CD8-positive, alpha-beta memory T cell (primary cell): ENCODE measurements at regions not wholly inside any gene's neighbourhood (a gene's known extent, or its start where the extent isn't known, plus 50 kb on each side); places are given as distances from the start of the nearest gene placed in this dataset.

Source experiments
- CTCF ChIA-PET: fragments of 350-600 bp; sonication (Branson Sonifier 250); formaldehyde crosslinking; loops from one replicate; lab custom pipeline; 2021; ENCODE audit warnings: antibody characterized with exemption; lab: Charles Lee
- POLR2A ChIA-PET: fragments of 350-600 bp; sonication (Branson Sonifier 250); formaldehyde crosslinking; loops from one replicate; lab custom pipeline; 2021; ENCODE audit warnings: antibody characterized with exemption; lab: Charles Lee
- DNase-seq, 5 donors: peaks; one replicate each; pipeline versions ENCODE4 v3.0.0 to v3.0.0-alpha.2; 2020 to 2022; ENCODE audit warnings: mixed read lengths in 1 of 5
- H3K27ac ChIP-seq: one replicate; pipeline ENCODE4 v1.7.0; 2013; ENCODE audit warnings: low read depth, mild to moderate bottlenecking, low read length, moderate library complexity
- H3K27me3 ChIP-seq: 2 replicates; pipeline ENCODE4 v1.7.0; 2013; ENCODE audit warnings: low read length, mild to moderate bottlenecking; ENCODE audit not compliant: insufficient read depth, poor library complexity, severe bottlenecking
- H3K36me3 ChIP-seq: 2 replicates; pipeline ENCODE4 v1.7.0; 2013; ENCODE audit warnings: mild to moderate bottlenecking, low read length, moderate library complexity; ENCODE audit not compliant: insufficient read depth
- H3K4me1 ChIP-seq: 2 replicates; pipeline ENCODE4 v1.7.0; 2013; ENCODE audit warnings: mild to moderate bottlenecking, low read length, moderate library complexity; ENCODE audit not compliant: insufficient read depth
- H3K4me3 ChIP-seq: 2 replicates; pipeline ENCODE4 v1.7.0; 2013; ENCODE audit warnings: mild to moderate bottlenecking, low read length
- H3K9me3 ChIP-seq: 2 replicates; pipeline ENCODE4 v1.7.0; 2013; ENCODE audit warnings: mild to moderate bottlenecking, low read length
- H3K27ac Mint-ChIP-seq, 8 donors: one replicate each; pipeline ENCODE4 v1.8.0; 2020 to 2021; ENCODE audit warnings: mixed read lengths in 8 of 8, mild to moderate bottlenecking in 6 of 8, inconsistent platforms in 3 of 8, moderate library complexity in 3 of 8
- H3K27me3 Mint-ChIP-seq, 2 donors: one replicate each; pipeline ENCODE4 v1.8.0; 2020 to 2021; ENCODE audit warnings: mixed read lengths in 2 of 2, mild to moderate bottlenecking in 1 of 2, moderate library complexity in 1 of 2
- H3K36me3 Mint-ChIP-seq, 3 donors: one replicate each; pipeline ENCODE4 v1.8.0; 2020 to 2021; ENCODE audit warnings: mixed read lengths in 3 of 3, inconsistent platforms in 1 of 3, mild to moderate bottlenecking in 1 of 3
- H3K4me1 Mint-ChIP-seq, 3 donors: one replicate each; pipeline ENCODE4 v1.8.0; 2020 to 2021; ENCODE audit warnings: mixed read lengths in 3 of 3, inconsistent platforms in 1 of 3, mild to moderate bottlenecking in 1 of 3
- H3K4me3 Mint-ChIP-seq, 7 donors: one replicate each; pipeline ENCODE4 v1.8.0; 2020 to 2021; ENCODE audit warnings: mixed read lengths in 7 of 7, mild to moderate bottlenecking in 6 of 7, moderate library complexity in 4 of 7, inconsistent platforms in 2 of 7
- H3K9me3 Mint-ChIP-seq, 5 donors: one replicate each; pipeline ENCODE4 v1.8.0; 2020 to 2022; ENCODE audit warnings: mixed read lengths in 5 of 5, mild to moderate bottlenecking in 3 of 5, moderate library complexity in 2 of 5, inconsistent platforms in 1 of 5

- no peak overlapping the region for H3K4me3 Mint-ChIP-seq
- no peaks in the 10 kb centered on the region for H3K9me3 ChIP-seq
- H3K4me1 Mint-ChIP-seq, result no peaks in the 10 kb centered on the region
- no peaks in the 10 kb centered on the region for H3K4me1 ChIP-seq
- DNase-seq, result no peak
- H3K27ac Mint-ChIP-seq, result no peak overlapping the region
- no peak overlapping the region for H3K27ac ChIP-seq
- H3K27me3 Mint-ChIP-seq, result no peaks in the 10 kb centered on the region
- no peak overlapping the region for H3K4me3 ChIP-seq
- CTCF ChIA-PET, result no interaction called here
- POLR2A ChIA-PET, result no interaction called here
- no peaks in the 10 kb centered on the region for H3K36me3 Mint-ChIP-seq
- H3K27me3 ChIP-seq, result no peaks in the 10 kb centered on the region
- peaks cover 2 to 27% (median 7%) of the 10 kb centered on the region in 5 donors for H3K9me3 Mint-ChIP-seq
- H3K36me3 ChIP-seq, result no peaks in the 10 kb centered on the region
These were observed 308.1 kb upstream of the GRAMD2B start for GRCh38 chr5:126115059-126115629.

GRCh38 chr5:126117044-126117443 is 306.2 kb upstream of the GRAMD2B start:
- no peak overlapping the region for H3K4me3 Mint-ChIP-seq
- no peak for DNase-seq
- no peak overlapping the region for H3K27ac Mint-ChIP-seq
- Histone ChIP-seq H3K9me3 (no peaks in the 10 kb centered on the region), H3K36me3 (no peaks in the 10 kb centered on the region), H3K27me3 (no peaks in the 10 kb centered on the region), H3K4me3 (no peak overlapping the region), H3K4me1 (no peaks in the 10 kb centered on the region), H3K27ac (no peak overlapping the region)
- ChIA-PET POLR2A (no interaction called here), CTCF (no interaction called here)
- no peaks in the 10 kb centered on the region for H3K4me1 Mint-ChIP-seq
- peaks cover 4 to 25% (median 7%) of the 10 kb centered on the region in 5 donors for H3K9me3 Mint-ChIP-seq
- no peaks in the 10 kb centered on the region for H3K27me3 Mint-ChIP-seq
- H3K36me3 Mint-ChIP-seq, result no peaks in the 10 kb centered on the region

DNA sequence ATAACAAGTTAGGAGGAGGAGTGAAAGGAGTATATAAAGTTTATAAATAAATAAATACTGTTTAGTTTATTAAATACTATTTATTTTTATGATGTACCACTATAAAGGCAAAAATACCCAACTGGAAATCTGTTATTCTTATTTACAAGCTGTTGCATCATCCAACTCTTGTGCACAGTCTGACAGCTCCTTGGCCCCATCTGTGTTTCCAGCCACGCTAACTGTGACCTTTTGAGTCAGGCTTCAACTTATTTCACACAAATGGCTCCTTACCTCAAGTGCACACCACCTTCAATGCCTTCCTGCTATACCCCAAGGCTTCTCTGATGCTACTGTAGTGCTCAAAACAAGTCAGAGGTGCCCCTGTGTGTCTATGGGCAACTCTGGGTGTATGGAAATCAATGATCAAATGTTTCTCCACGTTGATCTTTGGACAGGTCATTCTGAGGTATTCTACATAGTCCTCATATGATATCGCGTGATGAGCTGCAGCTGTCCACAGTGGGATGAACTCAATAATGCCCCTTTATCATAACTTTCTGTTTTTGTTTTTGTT is 303.2 kb upstream of the GRAMD2B start:
- no peaks in the 10 kb centered on the region for H3K4me1 Mint-ChIP-seq
- Histone ChIP-seq H3K4me3 (no peak overlapping the region), H3K4me1 (no peaks in the 10 kb centered on the region), H3K36me3 (no peaks in the 10 kb centered on the region), H3K27me3 (no peaks in the 10 kb centered on the region), H3K27ac (no peak overlapping the region), H3K9me3 (no peaks in the 10 kb centered on the region)
- no peak overlapping the region for H3K27ac Mint-ChIP-seq
- H3K27me3 Mint-ChIP-seq, result no peaks in the 10 kb centered on the region
- peaks cover 4 to 18% (median 6%) of the 10 kb centered on the region in 5 donors for H3K9me3 Mint-ChIP-seq
- DNase-seq, result no peak
- ChIA-PET POLR2A (no interaction called here), CTCF (no interaction called here)
- H3K36me3 Mint-ChIP-seq, result no peaks in the 10 kb centered on the region
- no peak overlapping the region for H3K4me3 Mint-ChIP-seq

DNA sequence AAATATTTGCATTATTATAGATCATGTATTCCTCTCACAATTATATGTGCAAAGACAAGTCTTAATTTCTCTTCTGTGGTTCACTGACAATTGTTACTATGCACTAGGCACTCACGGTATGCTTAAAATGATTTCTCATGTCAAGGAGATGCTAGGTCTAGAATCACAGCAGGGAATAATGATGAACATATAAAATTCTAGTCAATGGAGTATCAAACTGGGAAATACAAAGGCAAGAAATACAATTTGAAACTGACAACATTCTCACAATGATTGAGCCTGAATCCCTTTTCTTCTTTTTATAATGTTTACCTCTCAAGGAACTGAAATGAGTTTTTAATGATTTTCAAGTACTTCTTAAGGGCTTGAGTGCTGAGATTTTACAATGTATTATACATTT is 302.3 kb upstream of the GRAMD2B start:
- H3K9me3 Mint-ChIP-seq, result peaks cover 0 to 24% (median 4%) of the 10 kb centered on the region in 5 donors
- DNase-seq, result no peak
- no peaks in the 10 kb centered on the region for H3K4me1 Mint-ChIP-seq
- Histone ChIP-seq H3K4me1 (no peaks in the 10 kb centered on the region), H3K27ac (no peak overlapping the region), H3K36me3 (no peaks in the 10 kb centered on the region), H3K27me3 (no peaks in the 10 kb centered on the region), H3K4me3 (no peak overlapping the region), H3K9me3 (no peaks in the 10 kb centered on the region)
- H3K27me3 Mint-ChIP-seq, result no peaks in the 10 kb centered on the region
- no peak overlapping the region for H3K27ac Mint-ChIP-seq
- ChIA-PET POLR2A (no interaction called here), CTCF (no interaction called here)
- H3K36me3 Mint-ChIP-seq, result no peaks in the 10 kb centered on the region
- H3K4me3 Mint-ChIP-seq, result no peak overlapping the region

DNA sequence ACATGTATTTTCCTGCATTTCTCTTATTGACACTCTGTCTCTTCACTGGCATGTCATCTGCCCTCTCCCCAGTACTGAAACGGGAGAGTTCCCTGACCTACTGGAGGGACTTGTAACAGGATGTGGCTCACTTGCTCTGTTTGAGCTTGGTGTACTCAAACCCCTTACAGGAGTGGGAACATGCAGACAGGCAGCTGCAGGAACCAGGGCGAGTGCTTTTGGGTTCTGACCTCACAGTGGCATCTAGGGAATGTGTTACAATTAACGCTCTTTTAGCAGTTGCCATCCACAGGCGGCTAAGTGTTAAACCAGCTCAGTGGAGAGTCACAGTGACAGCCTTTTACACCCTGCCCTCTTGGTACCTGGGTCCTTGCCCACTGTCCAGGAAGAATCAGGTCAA is 300.3 kb upstream of the GRAMD2B start:
- H3K36me3 Mint-ChIP-seq, result no peaks in the 10 kb centered on the region
- H3K27ac Mint-ChIP-seq, result no peak overlapping the region
- peaks cover 0 to 23% (median 7%) of the 10 kb centered on the region in 5 donors for H3K9me3 Mint-ChIP-seq
- H3K9me3 ChIP-seq, result no peaks in the 10 kb centered on the region
- H3K4me3 ChIP-seq, result no peak overlapping the region
- H3K4me1 Mint-ChIP-seq, result no peaks in the 10 kb centered on the region
- no peaks in the 10 kb centered on the region for H3K27me3 Mint-ChIP-seq
- ChIA-PET POLR2A (no interaction called here), CTCF (no interaction called here)
- DNase-seq, result no peak
- no peaks in the 10 kb centered on the region for H3K36me3 ChIP-seq
- no peaks in the 10 kb centered on the region for H3K27me3 ChIP-seq
- no peaks in the 10 kb centered on the region for H3K4me1 ChIP-seq
- no peak overlapping the region for H3K27ac ChIP-seq
- no peak overlapping the region for H3K4me3 Mint-ChIP-seq

GRCh38 chr5:126124706-126125345 is 298.4 kb upstream of the GRAMD2B start:
- Mint-ChIP-seq H3K36me3 (no peaks in the 10 kb centered on the region), H3K4me3 (no peak overlapping the region), H3K27me3 (no peaks in the 10 kb centered on the region), H3K27ac (no peak overlapping the region), H3K9me3 (peaks cover 4 to 23% (median 6%) of the 10 kb centered on the region in 5 donors), H3K4me1 (no peaks in the 10 kb centered on the region)
- DNase-seq, result no peak
- Histone ChIP-seq H3K4me1 (no peaks in the 10 kb centered on the region), H3K9me3 (no peaks in the 10 kb centered on the region), H3K27me3 (no peaks in the 10 kb centered on the region), H3K27ac (no peak overlapping the region), H3K4me3 (no peak overlapping the region), H3K36me3 (no peaks in the 10 kb centered on the region)
- POLR2A ChIA-PET, result no interaction called here
- CTCF ChIA-PET, result no interaction called here

- POLR2A ChIA-PET, result no interaction called here
- Histone ChIP-seq H3K4me1 (no peaks in the 10 kb centered on the region), H3K4me3 (no peak overlapping the region), H3K9me3 (no peaks in the 10 kb centered on the region), H3K27ac (no peak overlapping the region), H3K27me3 (no peaks in the 10 kb centered on the region), H3K36me3 (no peaks in the 10 kb centered on the region)
- Mint-ChIP-seq H3K27me3 (no peaks in the 10 kb centered on the region), H3K27ac (no peak overlapping the region), H3K4me3 (no peak overlapping the region), H3K4me1 (no peaks in the 10 kb centered on the region), H3K9me3 (peaks cover 4 to 24% (median 6%) of the 10 kb centered on the region in 5 donors), H3K36me3 (no peaks in the 10 kb centered on the region)
- CTCF ChIA-PET, result no interaction called here
- DNase-seq, result no peak
These were observed 297.8 kb upstream of the GRAMD2B start for GRCh38 chr5:126125407-126125806.

- Histone ChIP-seq H3K4me3 (no peak overlapping the region), H3K27me3 (no peaks in the 10 kb centered on the region), H3K27ac (no peak overlapping the region), H3K4me1 (no peaks in the 10 kb centered on the region), H3K36me3 (no peaks in the 10 kb centered on the region), H3K9me3 (no peaks in the 10 kb centered on the region)
- no peak for DNase-seq
- CTCF ChIA-PET, result no interaction called here
- Mint-ChIP-seq H3K4me1 (no peaks in the 10 kb centered on the region), H3K4me3 (no peak overlapping the region), H3K27me3 (no peaks in the 10 kb centered on the region), H3K9me3 (peaks cover 4 to 18% (median 6%) of the 10 kb centered on the region in 5 donors), H3K36me3 (no peaks in the 10 kb centered on the region), H3K27ac (no peak overlapping the region)
- POLR2A ChIA-PET, result no interaction called here
These were observed 296.6 kb upstream of the GRAMD2B start for GRCh38 chr5:126126574-126126973.
